HCT116 (cell line): ENCODE measurements at regions not wholly inside any gene's neighbourhood (a gene's known extent, or its start where the extent isn't known, plus 50 kb on each side); places are given as distances from the start of the nearest gene placed in this dataset.

Experiments used
- ATAC-seq: fragments of 200-7000 bp; cut with Tn5 transposase; 2 replicates; pipeline ENCODE4 v1.9.1; 2020; ENCODE audit warnings: mild to moderate bottlenecking, moderate library complexity
- BruUV-seq: library from RNA; stranded (reverse); fragments of 400-500 nt; replicated peaks from 2 replicates; lab custom pipeline; 2021; lab: Mats Ljungman, UMichigan
- CTCF ChIA-PET: fragments of 300-600 bp; sonication (Branson Sonifier 250); formaldehyde crosslinking; loops from one replicate; lab custom pipeline; 2021; ENCODE audit warnings: antibody characterized with exemption; lab: Charles Lee
- POLR2A ChIA-PET: fragments of 300-600, 350-600 bp; sonication (Branson Sonifier 250); formaldehyde crosslinking; loops from one replicate; lab custom pipeline; 2021; ENCODE audit warnings: antibody characterized with exemption; lab: Charles Lee
- RAD21 ChIA-PET, 2 experiments: fragments of 300-600 bp; sonication (Branson Sonifier 250); formaldehyde crosslinking; loops; one replicate each; lab custom pipeline; 2023; ENCODE audit warnings: low total read pairs in 2 of 2; ENCODE audit not compliant: uncharacterized antibody in 2 of 2, unreplicated experiment in 2 of 2, low non-redundant PET in 1 of 2; lab: Charles Lee
- DNase-seq: peaks from one replicate; pipeline ENCODE4 v3.0.0-alpha.2; 2010; ENCODE audit warnings: low read depth, low spot score
- H2AFZ ChIP-seq: fragments of 200-600 bp; shearing (Covaris generic), sonication (generic); 2 replicates; pipeline ENCODE4 v1.6.1; 2017; ENCODE audit warnings: low read depth, mixed run types, mixed read lengths, antibody characterized with exemption, low read length; ENCODE audit not compliant: poor library complexity, severe bottlenecking
- H3K27ac ChIP-seq: 2 replicates; pipeline ENCODE4 v1.5.1; 2012; ENCODE audit warnings: low read depth, low read length
- H3K27me3 ChIP-seq: fragments of 200-600 bp; sonication (generic); 2 replicates; pipeline ENCODE4 v1.6.1; 2016; ENCODE audit warnings: mixed run types, low read length, mixed read lengths; ENCODE audit not compliant: insufficient read depth
- H3K36me3 ChIP-seq, 2 experiments: fragments of 200-500 bp in 1 of 2; fragments of 200-600 bp in 1 of 2; sonication (Bioruptor generic) in 1 of 2; sonication (generic) in 1 of 2; 2 replicates each; pipeline versions ENCODE4 v1.5.1 to v1.6.1; 2014 to 2016; ENCODE audit warnings: low read length in 2 of 2, inconsistent platforms in 1 of 2, mixed read lengths in 1 of 2, mixed run types in 1 of 2; ENCODE audit not compliant: insufficient read depth in 2 of 2, control insufficient read depth in 1 of 2
- H3K4me1 ChIP-seq, 2 experiments: fragments of 200-600 bp in 1 of 2; sonication (generic) in 1 of 2; 2 replicates each; pipeline versions ENCODE4 v1.5.1 to v1.6.1; 2012 to 2017; ENCODE audit warnings: low read length in 2 of 2, inconsistent platforms in 1 of 2, mild to moderate bottlenecking in 1 of 2, mixed read lengths in 1 of 2, mixed run types in 1 of 2, moderate library complexity in 1 of 2; ENCODE audit not compliant: insufficient read depth in 2 of 2, control insufficient read depth in 1 of 2
- H3K4me2 ChIP-seq: fragments of 200-600 bp; sonication (generic); 2 replicates; pipeline ENCODE4 v1.6.1; 2017; ENCODE audit warnings: mixed run types, low read length, mixed read lengths
- H3K4me3 ChIP-seq, 2 experiments: fragments of 200-600 bp in 1 of 2; sonication (generic) in 1 of 2; replicated peaks in 1 of 2; 2 replicates each; pipeline ENCODE4 v1.5.1; 2011 to 2016; ENCODE audit warnings: low read length in 2 of 2, control low read depth in 1 of 2, low read depth in 1 of 2, mild to moderate bottlenecking in 1 of 2, mixed read lengths in 1 of 2, mixed run types in 1 of 2
- H3K79me2 ChIP-seq: fragments of 200-600 bp; sonication (generic); 2 replicates; pipeline ENCODE4 v1.6.1; 2017; ENCODE audit warnings: mild to moderate bottlenecking, mixed run types, low read length, moderate library complexity, mixed read lengths; ENCODE audit not compliant: insufficient read depth
- H3K9ac ChIP-seq: fragments of 200-600 bp; sonication (generic); 2 replicates; pipeline ENCODE4 v1.6.1; 2016; ENCODE audit warnings: low read length, mixed read lengths
- H3K9me2 ChIP-seq: fragments of 200-600 bp; sonication (generic), shearing (Covaris generic); 2 replicates; pipeline ENCODE4 v1.6.1; 2017; ENCODE audit warnings: mixed run types, mild to moderate bottlenecking, moderate library complexity; ENCODE audit not compliant: insufficient read depth
- H3K9me3 ChIP-seq, 2 experiments: fragments of 200-500 bp in 1 of 2; fragments of 200-600 bp in 1 of 2; sonication (Bioruptor generic) in 1 of 2; sonication (generic) in 1 of 2; 2 replicates each; pipeline ENCODE4 v1.6.1; 2014 to 2017; ENCODE audit warnings: low read length in 2 of 2, mixed read lengths in 2 of 2, inconsistent platforms in 1 of 2, low read depth in 1 of 2, mild to moderate bottlenecking in 1 of 2, mixed run types in 1 of 2, moderate library complexity in 1 of 2; ENCODE audit not compliant: control insufficient read depth in 1 of 2, insufficient read depth in 1 of 2
- H4K20me1 ChIP-seq: fragments of 200-600 bp; sonication (generic), shearing (Covaris generic); 2 replicates; pipeline ENCODE4 v1.6.1; 2017; ENCODE audit warnings: mixed run types, mild to moderate bottlenecking, moderate library complexity; ENCODE audit not compliant: insufficient read depth
- ATF3 ChIP-seq: IDR thresholded peaks from 2 replicates; pipeline ENCODE4 v1.6.1; 2012
- CBX3 ChIP-seq: IDR thresholded peaks from 2 replicates; pipeline ENCODE4 v1.6.1; 2012; ENCODE audit warnings: low read depth
- CEBPB ChIP-seq: IDR thresholded peaks from 2 replicates; pipeline ENCODE4 v1.6.1; 2012; ENCODE audit warnings: low read depth
- EGR1 ChIP-seq: IDR thresholded peaks from 2 replicates; pipeline ENCODE4 v1.6.1; 2012; ENCODE audit warnings: low read depth
- EZH2 ChIP-seq: fragments of 200-600 bp; sonication (generic); IDR thresholded peaks from 2 replicates; pipeline ENCODE4 v1.6.1; 2017; ENCODE audit warnings: antibody characterized with exemption, mixed run types
- EZH2phosphoT487 ChIP-seq: fragments of 200-600 bp; IDR thresholded peaks from 2 replicates; pipeline ENCODE4 v1.6.1; 2018; ENCODE audit warnings: antibody characterized with exemption, borderline replicate concordance
- FOSL1 ChIP-seq: IDR thresholded peaks from 2 replicates; pipeline ENCODE4 v1.6.1; 2012; ENCODE audit warnings: low read depth
- JUND ChIP-seq: IDR thresholded peaks from 2 replicates; pipeline ENCODE4 v1.6.1; 2012
- MAX ChIP-seq: IDR thresholded peaks from 2 replicates; pipeline ENCODE4 v1.6.1; 2012
- POLR2AphosphoS5 ChIP-seq: IDR thresholded peaks from 2 replicates; pipeline ENCODE4 v1.6.1; 2011; ENCODE audit warnings: mild to moderate bottlenecking, low read depth, low read length, moderate library complexity
- RAD21 ChIP-seq: IDR thresholded peaks from 2 replicates; pipeline ENCODE4 v1.6.1; 2012; ENCODE audit warnings: low read depth, mild to moderate bottlenecking
- REST ChIP-seq: IDR thresholded peaks from 2 replicates; pipeline ENCODE4 v1.6.1; 2012; ENCODE audit warnings: low read depth
- SIN3A ChIP-seq: IDR thresholded peaks from 2 replicates; pipeline ENCODE4 v1.6.1; 2012; ENCODE audit warnings: low read depth
- SP1 ChIP-seq: IDR thresholded peaks from 2 replicates; pipeline ENCODE4 v1.6.1; 2012; ENCODE audit warnings: low read depth
- SRF ChIP-seq: IDR thresholded peaks from 2 replicates; pipeline ENCODE4 v1.6.1; 2012; ENCODE audit warnings: low read depth
- TCF7L2 ChIP-seq: IDR thresholded peaks from 2 replicates; pipeline ENCODE4 v1.7.0; 2011; ENCODE audit warnings: borderline replicate concordance, inconsistent platforms; ENCODE audit not compliant: insufficient read depth, insufficient read length; ENCODE audit errors: extremely low read depth
- YY1 ChIP-seq: IDR thresholded peaks from 2 replicates; pipeline ENCODE4 v1.6.1; 2011; ENCODE audit warnings: low read length, low read depth, moderate library complexity, mild to moderate bottlenecking; ENCODE audit not compliant: insufficient replicate concordance; ENCODE audit errors: extremely low read depth
- ZFX ChIP-seq: fragments of 450-650 bp; IDR thresholded peaks from 2 replicates; pipeline ENCODE4 v1.6.1; 2017
- ZNF274 ChIP-seq: fragments of 200-500 bp; sonication (Bioruptor generic); IDR thresholded peaks from 2 replicates; pipeline ENCODE4 v1.6.1; 2014; ENCODE audit warnings: mild to moderate bottlenecking, low read depth, low read length, inconsistent platforms
- intact Hi-C: fragments of 100-400 bp; cut with micrococcal nuclease; formaldehyde crosslinking; loops from 2 replicates; pipeline ENCODE4 v1.10.0; 2022

GRCh38 chr6:91961236-91961635 is 1374.4 kb upstream of the MAP3K7 start:
- Histone ChIP-seq H3K27me3 (no peaks in the 10 kb centered on the region), H3K4me3 (no peak overlapping the region), H2AFZ (no peak overlapping the region), H3K4me2 (no peak overlapping the region), H3K27ac (no peak overlapping the region), H4K20me1 (no peaks in the 10 kb centered on the region), H3K79me2 (no peaks in the 10 kb centered on the region), H3K9me3 (peaks cover 3 to 9% of the 10 kb centered on the region in 2 experiments; a peak in 2 of 4 replicates), H3K4me1 (no peaks in the 10 kb centered on the region), H3K9me2 (no peaks in the 10 kb centered on the region), H3K9ac (no peak overlapping the region), H3K36me3 (no peaks in the 10 kb centered on the region)
- intact Hi-C loops, result no loop called here
- ATAC-seq, result no peak
- BruUV-seq, result no TSS peak
- DNase-seq, result no peak
- ChIA-PET RAD21 (no interaction called here), CTCF (no interaction called here), POLR2A (no interaction called here)
- TF ChIP-seq RAD21 (no peak), JUND (no peak), SRF (no peak), POLR2AphosphoS5 (no peak), ZNF274 (no peak), MAX (no peak), EZH2phosphoT487 (no peak), SIN3A (no peak), CBX3 (no peak), FOSL1 (no peak), TCF7L2 (no peak)

GRCh38 chr6:91941838-91942237 is 1355.0 kb upstream of the MAP3K7 start:
- no peak overlapping the region for H2AFZ ChIP-seq
- H3K9me3 ChIP-seq, result peaks cover 0 to under 1% of the 10 kb centered on the region in 2 experiments; a peak in 2 of 4 replicates
- H3K4me3 ChIP-seq, result no peak overlapping the region
- H3K4me2 ChIP-seq, result no peak overlapping the region
- H3K27me3 ChIP-seq, result no peaks in the 10 kb centered on the region
- H3K9me2 ChIP-seq, result no peaks in the 10 kb centered on the region
- no TSS peak for BruUV-seq
- H3K4me1 ChIP-seq, result no peaks in the 10 kb centered on the region
- no peaks in the 10 kb centered on the region for H4K20me1 ChIP-seq
- H3K27ac ChIP-seq, result no peak overlapping the region
- ChIA-PET POLR2A (no interaction called here), CTCF (no interaction called here), RAD21 (no interaction called here)
- DNase-seq (no peak), ATAC-seq (no peak)
- intact Hi-C loops, result no loop called here
- H3K9ac ChIP-seq, result no peak overlapping the region
- H3K79me2 ChIP-seq, result no peaks in the 10 kb centered on the region
- H3K36me3 ChIP-seq, result no peaks in the 10 kb centered on the region
- TF ChIP-seq SRF, result no peak
- TF ChIP-seq EGR1, result no peak
- no peak for TF ChIP-seq ATF3
- no peak for TF ChIP-seq EZH2phosphoT487
- TF ChIP-seq FOSL1, result no peak
- TF ChIP-seq MAX, result no peak
- no peak for TF ChIP-seq YY1
- TF ChIP-seq EZH2, result no peak
- TF ChIP-seq CEBPB, result no peak
- TF ChIP-seq JUND, result no peak
- no peak for TF ChIP-seq ZFX
- no peak for TF ChIP-seq REST
- TF ChIP-seq ZNF274, result no peak
- TF ChIP-seq POLR2AphosphoS5, result no peak
- no peak for TF ChIP-seq RAD21
- no peak for TF ChIP-seq CBX3
- TF ChIP-seq SIN3A, result no peak
- TF ChIP-seq SP1, result no peak
